Coronary artery (tissue), 2 donors: ENCODE measurements at regions not wholly inside any gene's neighbourhood (a gene's known extent, or its start where the extent isn't known, plus 50 kb on each side); places are given as distances from the start of the nearest gene placed in this dataset.

Experiments
- DNase-seq: peaks from one replicate; pipeline ENCODE4 v3.0.0-alpha.2; 2017; ENCODE audit warnings: low spot score
- H3K27ac ChIP-seq, 2 donors: fragments of 200-600 bp; sonication (generic); one replicate each; pipeline ENCODE4 v1.5.1; 2016 to 2019
- H3K4me3 ChIP-seq: fragments of 200-600 bp; sonication (generic); 2 replicates; pipeline ENCODE4 v1.5.1; 2016; ENCODE audit warnings: mild to moderate bottlenecking, moderate library complexity
- CTCF ChIP-seq: fragments of 200-600 bp; sonication (generic); IDR thresholded peaks from one replicate; pipeline ENCODE4 v1.5.1; 2019; ENCODE audit warnings: antibody characterized with exemption

GRCh38 chr9:86434039-86434726, 80.0 kb upstream of the TUT7 start:
- TF ChIP-seq CTCF: no peak
- DNase-seq: no peak
- peak overlapping the region in 1 of 2 donors; percentile 23 for H3K27ac ChIP-seq
- peak overlapping the region; percentile 3 for H3K4me3 ChIP-seq

- TF ChIP-seq CTCF: no peak
- no peak for DNase-seq
These were observed 70.2 kb upstream of the TUT7 start for GRCh38 chr9:86424251-86424891.

GRCh38 chr9:86413971-86414880, 60.0 kb upstream of the TUT7 start:
- DNase-seq: no peak
- H3K4me3 ChIP-seq: no peak overlapping the region
- TF ChIP-seq CTCF: peak; percentile 59
- no peak overlapping the region for H3K27ac ChIP-seq

More at GRCh38 chr9:86424251-86424891, 70.2 kb upstream of the TUT7 start:
- H3K27ac ChIP-seq: no peak overlapping the region
- H3K4me3 ChIP-seq: no peak overlapping the region

- DNase-seq: no peak
- H3K27ac ChIP-seq: no peak overlapping the region
- TF ChIP-seq CTCF: no peak
- H3K4me3 ChIP-seq: no peak overlapping the region
These were observed 56.1 kb upstream of the TUT7 start for GRCh38 chr9:86410281-86410680.

GRCh38 chr9:86408121-86408520, 53.9 kb upstream of the TUT7 start:
- TF ChIP-seq CTCF: no peak
- Histone ChIP-seq H3K4me3 (no peak overlapping the region), H3K27ac (no peak overlapping the region)
- no peak for DNase-seq

GRCh38 chr9:86407022-86407421, 52.8 kb upstream of the TUT7 start:
- no peak for TF ChIP-seq CTCF
- no peak for DNase-seq
- Histone ChIP-seq H3K4me3 (no peak overlapping the region), H3K27ac (no peak overlapping the region)
